HCT116 (cell line): ENCODE measurements at regions not wholly inside any gene's neighbourhood (a gene's known extent, or its start where the extent isn't known, plus 50 kb on each side); places are given as distances from the start of the nearest gene placed in this dataset.

Source experiments
- ATAC-seq: fragments of 200-7000 bp; cut with Tn5 transposase; 2 replicates; pipeline ENCODE4 v1.9.1; 2020; ENCODE audit warnings: mild to moderate bottlenecking, moderate library complexity
- BruUV-seq: library from RNA; stranded (reverse); fragments of 400-500 nt; replicated peaks from 2 replicates; lab custom pipeline; 2021; lab: Mats Ljungman, UMichigan
- CTCF ChIA-PET: fragments of 300-600 bp; sonication (Branson Sonifier 250); formaldehyde crosslinking; loops from one replicate; lab custom pipeline; 2021; ENCODE audit warnings: antibody characterized with exemption; lab: Charles Lee
- POLR2A ChIA-PET: fragments of 300-600, 350-600 bp; sonication (Branson Sonifier 250); formaldehyde crosslinking; loops from one replicate; lab custom pipeline; 2021; ENCODE audit warnings: antibody characterized with exemption; lab: Charles Lee
- RAD21 ChIA-PET, 2 experiments: fragments of 300-600 bp; sonication (Branson Sonifier 250); formaldehyde crosslinking; loops; one replicate each; lab custom pipeline; 2023; ENCODE audit warnings: low total read pairs in 2 of 2; ENCODE audit not compliant: uncharacterized antibody in 2 of 2, unreplicated experiment in 2 of 2, low non-redundant PET in 1 of 2; lab: Charles Lee
- DNase-seq: peaks from one replicate; pipeline ENCODE4 v3.0.0-alpha.2; 2010; ENCODE audit warnings: low read depth, low spot score
- H2AFZ ChIP-seq: fragments of 200-600 bp; shearing (Covaris generic), sonication (generic); 2 replicates; pipeline ENCODE4 v1.6.1; 2017; ENCODE audit warnings: low read depth, mixed run types, mixed read lengths, antibody characterized with exemption, low read length; ENCODE audit not compliant: poor library complexity, severe bottlenecking
- H3K27ac ChIP-seq: 2 replicates; pipeline ENCODE4 v1.5.1; 2012; ENCODE audit warnings: low read depth, low read length
- H3K27me3 ChIP-seq: fragments of 200-600 bp; sonication (generic); 2 replicates; pipeline ENCODE4 v1.6.1; 2016; ENCODE audit warnings: mixed run types, low read length, mixed read lengths; ENCODE audit not compliant: insufficient read depth
- H3K36me3 ChIP-seq, 2 experiments: fragments of 200-500 bp in 1 of 2; fragments of 200-600 bp in 1 of 2; sonication (Bioruptor generic) in 1 of 2; sonication (generic) in 1 of 2; 2 replicates each; pipeline versions ENCODE4 v1.5.1 to v1.6.1; 2014 to 2016; ENCODE audit warnings: low read length in 2 of 2, inconsistent platforms in 1 of 2, mixed read lengths in 1 of 2, mixed run types in 1 of 2; ENCODE audit not compliant: insufficient read depth in 2 of 2, control insufficient read depth in 1 of 2
- H3K4me1 ChIP-seq, 2 experiments: fragments of 200-600 bp in 1 of 2; sonication (generic) in 1 of 2; 2 replicates each; pipeline versions ENCODE4 v1.5.1 to v1.6.1; 2012 to 2017; ENCODE audit warnings: low read length in 2 of 2, inconsistent platforms in 1 of 2, mild to moderate bottlenecking in 1 of 2, mixed read lengths in 1 of 2, mixed run types in 1 of 2, moderate library complexity in 1 of 2; ENCODE audit not compliant: insufficient read depth in 2 of 2, control insufficient read depth in 1 of 2
- H3K4me2 ChIP-seq: fragments of 200-600 bp; sonication (generic); 2 replicates; pipeline ENCODE4 v1.6.1; 2017; ENCODE audit warnings: mixed run types, low read length, mixed read lengths
- H3K4me3 ChIP-seq, 2 experiments: fragments of 200-600 bp in 1 of 2; sonication (generic) in 1 of 2; replicated peaks in 1 of 2; 2 replicates each; pipeline ENCODE4 v1.5.1; 2011 to 2016; ENCODE audit warnings: low read length in 2 of 2, control low read depth in 1 of 2, low read depth in 1 of 2, mild to moderate bottlenecking in 1 of 2, mixed read lengths in 1 of 2, mixed run types in 1 of 2
- H3K79me2 ChIP-seq: fragments of 200-600 bp; sonication (generic); 2 replicates; pipeline ENCODE4 v1.6.1; 2017; ENCODE audit warnings: mild to moderate bottlenecking, mixed run types, low read length, moderate library complexity, mixed read lengths; ENCODE audit not compliant: insufficient read depth
- H3K9ac ChIP-seq: fragments of 200-600 bp; sonication (generic); 2 replicates; pipeline ENCODE4 v1.6.1; 2016; ENCODE audit warnings: low read length, mixed read lengths
- H3K9me2 ChIP-seq: fragments of 200-600 bp; sonication (generic), shearing (Covaris generic); 2 replicates; pipeline ENCODE4 v1.6.1; 2017; ENCODE audit warnings: mixed run types, mild to moderate bottlenecking, moderate library complexity; ENCODE audit not compliant: insufficient read depth
- H3K9me3 ChIP-seq, 2 experiments: fragments of 200-500 bp in 1 of 2; fragments of 200-600 bp in 1 of 2; sonication (Bioruptor generic) in 1 of 2; sonication (generic) in 1 of 2; 2 replicates each; pipeline ENCODE4 v1.6.1; 2014 to 2017; ENCODE audit warnings: low read length in 2 of 2, mixed read lengths in 2 of 2, inconsistent platforms in 1 of 2, low read depth in 1 of 2, mild to moderate bottlenecking in 1 of 2, mixed run types in 1 of 2, moderate library complexity in 1 of 2; ENCODE audit not compliant: control insufficient read depth in 1 of 2, insufficient read depth in 1 of 2
- H4K20me1 ChIP-seq: fragments of 200-600 bp; sonication (generic), shearing (Covaris generic); 2 replicates; pipeline ENCODE4 v1.6.1; 2017; ENCODE audit warnings: mixed run types, mild to moderate bottlenecking, moderate library complexity; ENCODE audit not compliant: insufficient read depth
- ATF3 ChIP-seq: IDR thresholded peaks from 2 replicates; pipeline ENCODE4 v1.6.1; 2012
- CTCF ChIP-seq, 3 experiments: fragments of 200-600 bp in 1 of 3; sonication (generic) in 1 of 3; IDR thresholded peaks in 2 of 3; conservative IDR thresholded peaks in 1 of 3; 2 replicates each; pipeline ENCODE4 v1.5.1; 2012 to 2017; ENCODE audit warnings: low read depth in 2 of 3, low read length in 2 of 3, antibody characterized with exemption in 1 of 3, borderline replicate concordance in 1 of 3, control low read depth in 1 of 3, mild to moderate bottlenecking in 1 of 3, mixed read lengths in 1 of 3, mixed run types in 1 of 3, moderate library complexity in 1 of 3; ENCODE audit not compliant: insufficient read depth in 1 of 3
- EGR1 ChIP-seq: IDR thresholded peaks from 2 replicates; pipeline ENCODE4 v1.6.1; 2012; ENCODE audit warnings: low read depth
- EZH2 ChIP-seq: fragments of 200-600 bp; sonication (generic); IDR thresholded peaks from 2 replicates; pipeline ENCODE4 v1.6.1; 2017; ENCODE audit warnings: antibody characterized with exemption, mixed run types
- EZH2phosphoT487 ChIP-seq: fragments of 200-600 bp; IDR thresholded peaks from 2 replicates; pipeline ENCODE4 v1.6.1; 2018; ENCODE audit warnings: antibody characterized with exemption, borderline replicate concordance
- POLR2A ChIP-seq: IDR thresholded peaks from 2 replicates; pipeline ENCODE4 v1.7.0; 2011; ENCODE audit warnings: borderline replicate concordance; ENCODE audit not compliant: insufficient read depth, insufficient read length; ENCODE audit errors: extremely low read depth
- POLR2AphosphoS5 ChIP-seq: IDR thresholded peaks from 2 replicates; pipeline ENCODE4 v1.6.1; 2011; ENCODE audit warnings: mild to moderate bottlenecking, low read depth, low read length, moderate library complexity
- RAD21 ChIP-seq: IDR thresholded peaks from 2 replicates; pipeline ENCODE4 v1.6.1; 2012; ENCODE audit warnings: low read depth, mild to moderate bottlenecking
- SP1 ChIP-seq: IDR thresholded peaks from 2 replicates; pipeline ENCODE4 v1.6.1; 2012; ENCODE audit warnings: low read depth
- SRF ChIP-seq: IDR thresholded peaks from 2 replicates; pipeline ENCODE4 v1.6.1; 2012; ENCODE audit warnings: low read depth
- TCF7L2 ChIP-seq: IDR thresholded peaks from 2 replicates; pipeline ENCODE4 v1.7.0; 2011; ENCODE audit warnings: borderline replicate concordance, inconsistent platforms; ENCODE audit not compliant: insufficient read depth, insufficient read length; ENCODE audit errors: extremely low read depth
- YY1 ChIP-seq: IDR thresholded peaks from 2 replicates; pipeline ENCODE4 v1.6.1; 2011; ENCODE audit warnings: low read length, low read depth, moderate library complexity, mild to moderate bottlenecking; ENCODE audit not compliant: insufficient replicate concordance; ENCODE audit errors: extremely low read depth
- ZFX ChIP-seq: fragments of 450-650 bp; IDR thresholded peaks from 2 replicates; pipeline ENCODE4 v1.6.1; 2017
- ZNF274 ChIP-seq: fragments of 200-500 bp; sonication (Bioruptor generic); IDR thresholded peaks from 2 replicates; pipeline ENCODE4 v1.6.1; 2014; ENCODE audit warnings: mild to moderate bottlenecking, low read depth, low read length, inconsistent platforms
- intact Hi-C: fragments of 100-400 bp; cut with micrococcal nuclease; formaldehyde crosslinking; loops from 2 replicates; pipeline ENCODE4 v1.10.0; 2022

- ChIA-PET CTCF (no interaction called here), POLR2A (no interaction called here), RAD21 (no interaction called here)
- Histone ChIP-seq H3K9me3 (peaks cover 0 to 7% of the 10 kb centered on the region in 2 experiments; a peak in 2 of 4 replicates), H3K4me1 (no peaks in the 10 kb centered on the region), H2AFZ (no peak overlapping the region), H3K79me2 (no peaks in the 10 kb centered on the region), H4K20me1 (no peaks in the 10 kb centered on the region; the same call in 1 of the 2 replicates), H3K36me3 (no peaks in the 10 kb centered on the region), H3K4me2 (no peak overlapping the region), H3K27me3 (no peaks in the 10 kb centered on the region), H3K9me2 (no peaks in the 10 kb centered on the region), H3K9ac (no peak overlapping the region), H3K27ac (no peak overlapping the region), H3K4me3 (no peak overlapping the region)
- intact Hi-C loops = no loop called here
- ATAC-seq (no peak), DNase-seq (no peak)
- TF ChIP-seq ATF3 (no peak), POLR2A (no peak), CTCF (IDR thresholded peaks at IDR 0.05 in 2 of 3, conservative IDR thresholded peaks at IDR 0.05 in 1 of 3; ENCODE audit: borderline replicate concordance in 1 of 3, insufficient read depth in 1 of 3, low read depth in 2 of 3, low read length in 2 of 3) (no peak), SP1 (no peak), YY1 (no peak), EZH2phosphoT487 (no peak), ZFX (no peak)
- no TSS peak for BruUV-seq
Observed at GRCh38 chr11:81960443-81960842, 773.2 kb downstream of the FAM181B start.

- H3K9ac ChIP-seq = no peak overlapping the region
- no peaks in the 10 kb centered on the region for H3K27me3 ChIP-seq
- H3K27ac ChIP-seq = no peak overlapping the region
- TF ChIP-seq RAD21 (no peak), SRF (no peak), TCF7L2 (no peak), EZH2phosphoT487 (no peak), POLR2AphosphoS5 (no peak), ZNF274 (no peak), EGR1 (no peak), YY1 (no peak), POLR2A (no peak), CTCF (IDR thresholded peaks at IDR 0.05 in 2 of 3, conservative IDR thresholded peaks at IDR 0.05 in 1 of 3; ENCODE audit: borderline replicate concordance in 1 of 3, insufficient read depth in 1 of 3, low read depth in 2 of 3, low read length in 2 of 3) (no peak), EZH2 (no peak)
- H4K20me1 ChIP-seq = no peaks in the 10 kb centered on the region; the same call in 1 of the 2 replicates
- no peak overlapping the region for H3K4me3 ChIP-seq
- no peak for ATAC-seq
- no peak overlapping the region for H3K4me2 ChIP-seq
- H3K79me2 ChIP-seq = no peaks in the 10 kb centered on the region
- H3K36me3 ChIP-seq = no peaks in the 10 kb centered on the region
- H3K9me2 ChIP-seq = no peaks in the 10 kb centered on the region
- BruUV-seq = no TSS peak
- intact Hi-C loops = no loop called here
- H3K9me3 ChIP-seq = peaks cover 0 to 7% of the 10 kb centered on the region in 2 experiments; a peak in 2 of 4 replicates
- CTCF ChIA-PET = no interaction called here
- RAD21 ChIA-PET = no interaction called here
- H3K4me1 ChIP-seq = no peaks in the 10 kb centered on the region
- POLR2A ChIA-PET = no interaction called here
- no peak overlapping the region for H2AFZ ChIP-seq
- no peak for DNase-seq
Observed at GRCh38 chr11:81959341-81959740, 774.3 kb downstream of the FAM181B start.
